Stomach (tissue), 4 donors: ENCODE measurements at regions not wholly inside any gene's neighbourhood (a gene's known extent, or its start where the extent isn't known, plus 50 kb on each side); places are given as distances from the start of the nearest gene placed in this dataset.

ENCODE experiments used
- CTCF ChIP-seq, 7 experiments: fragments of 450-650 bp in 4 of 7; fragments of 200-600 bp in 3 of 7; sonication (generic) in 3 of 7; IDR thresholded peaks; one replicate each; pipeline ENCODE4 v1.5.1; 2016 to 2019; ENCODE audit warnings: antibody characterized with exemption in 7 of 7, control low read depth in 2 of 7, mild to moderate bottlenecking in 1 of 7
- EP300 ChIP-seq: sonication (generic); formaldehyde crosslinking; IDR thresholded peaks from one replicate; pipeline ENCODE4 v1.6.1; 2017; ENCODE audit warnings: antibody characterized with exemption
- POLR2AphosphoS5 ChIP-seq, 3 donors: sonication (generic); formaldehyde crosslinking; IDR thresholded peaks; one replicate each; pipeline ENCODE4 v1.6.1; 2016; ENCODE audit warnings: antibody characterized with exemption in 3 of 3

- TF ChIP-seq POLR2AphosphoS5 (IDR thresholded peaks at IDR 0.05) = no peak
- no peak for TF ChIP-seq CTCF (IDR thresholded peaks at IDR 0.05)
- TF ChIP-seq EP300 = no peak
Measured at GRCh38 chr20:18943542-18943941, 130.0 kb downstream of the SCP2D1 start.
